Activated B cell treated with CpG ODN at 0.5 μM for 24 hours (primary cell): ENCODE measurements at regions not wholly inside any gene's neighbourhood (a gene's known extent, or its start where the extent isn't known, plus 50 kb on each side); places are given as distances from the start of the nearest gene placed in this dataset.

Experiments
- ATAC-seq: fragments of 200-7000 bp; cut with Tn5 transposase; one replicate; pipeline ENCODE4 v1.10.0; 2021; ENCODE audit warnings: low read depth, mild to moderate bottlenecking, moderate library complexity
- CTCF ChIA-PET: fragments of 350-600 bp; sonication (Branson Sonifier 250); formaldehyde crosslinking; loops from one replicate; lab custom pipeline; 2021; ENCODE audit warnings: antibody characterized with exemption; lab: Charles Lee
- POLR2A ChIA-PET: fragments of 350-600 bp; sonication (Branson Sonifier 250); formaldehyde crosslinking; loops from one replicate; lab custom pipeline; 2021; ENCODE audit warnings: antibody characterized with exemption; lab: Charles Lee
- DNase-seq: peaks from one replicate; pipeline ENCODE4 v3.0.0; 2022
- H3K27ac Mint-ChIP-seq: one replicate; pipeline ENCODE4 v1.8.0; 2020; ENCODE audit warnings: mixed read lengths
- H3K27me3 Mint-ChIP-seq: one replicate; pipeline ENCODE4 v1.8.0; 2021; ENCODE audit warnings: mixed read lengths
- H3K36me3 Mint-ChIP-seq: one replicate; pipeline ENCODE4 v1.8.0; 2021; ENCODE audit warnings: low read depth, mixed read lengths
- H3K4me1 Mint-ChIP-seq: one replicate; pipeline ENCODE4 v1.8.0; 2021; ENCODE audit warnings: mixed read lengths
- H3K4me3 Mint-ChIP-seq: one replicate; pipeline ENCODE4 v1.8.0; 2020; ENCODE audit warnings: mild to moderate bottlenecking, mixed read lengths
- H3K9me3 Mint-ChIP-seq: one replicate; pipeline ENCODE4 v1.8.0; 2020; ENCODE audit warnings: mixed read lengths
- intact Hi-C: fragments of 100-400 bp; cut with micrococcal nuclease; formaldehyde crosslinking; loops from one replicate; pipeline ENCODE4 v1.15.1; 2024
- TF ChIP-seq, protein P1 (sequence below): fragments of 200-600 bp; IDR thresholded peaks from one replicate; pipeline ENCODE4 v1.8.0; 2022; ENCODE audit warnings: antibody characterized with exemption, mild to moderate bottlenecking

DNA sequence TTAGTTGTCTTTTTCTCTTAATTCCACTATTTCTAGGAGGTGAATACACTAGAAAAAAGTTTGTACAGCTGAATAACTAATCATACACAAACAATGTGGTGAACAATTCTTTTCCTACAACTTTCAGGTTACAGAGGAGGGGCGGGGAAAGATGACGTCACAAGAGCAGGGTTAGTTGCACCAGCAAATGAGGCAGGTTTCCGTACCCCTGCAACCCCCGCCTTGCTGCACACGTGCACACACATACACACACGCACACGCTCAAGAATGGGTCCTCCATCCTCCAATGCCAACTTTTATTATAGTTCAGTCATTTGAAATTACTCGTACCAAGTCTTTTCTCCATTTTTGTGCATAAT is 122.8 kb downstream of the ARL4C start:
- ATAC-seq (no peak), DNase-seq (no peak)
- CTCF ChIA-PET, result no interaction called here
- intact Hi-C loops, result loop anchor here (5.0 kb wide), 1 partner anchor 108 kb away; no protein-coding TSS in a partner anchor
- no peak overlapping the region for H3K27ac Mint-ChIP-seq
- POLR2A ChIA-PET, result no interaction called here
- H3K4me3 Mint-ChIP-seq, result no peak overlapping the region
- TF ChIP-seq, protein P1, sequence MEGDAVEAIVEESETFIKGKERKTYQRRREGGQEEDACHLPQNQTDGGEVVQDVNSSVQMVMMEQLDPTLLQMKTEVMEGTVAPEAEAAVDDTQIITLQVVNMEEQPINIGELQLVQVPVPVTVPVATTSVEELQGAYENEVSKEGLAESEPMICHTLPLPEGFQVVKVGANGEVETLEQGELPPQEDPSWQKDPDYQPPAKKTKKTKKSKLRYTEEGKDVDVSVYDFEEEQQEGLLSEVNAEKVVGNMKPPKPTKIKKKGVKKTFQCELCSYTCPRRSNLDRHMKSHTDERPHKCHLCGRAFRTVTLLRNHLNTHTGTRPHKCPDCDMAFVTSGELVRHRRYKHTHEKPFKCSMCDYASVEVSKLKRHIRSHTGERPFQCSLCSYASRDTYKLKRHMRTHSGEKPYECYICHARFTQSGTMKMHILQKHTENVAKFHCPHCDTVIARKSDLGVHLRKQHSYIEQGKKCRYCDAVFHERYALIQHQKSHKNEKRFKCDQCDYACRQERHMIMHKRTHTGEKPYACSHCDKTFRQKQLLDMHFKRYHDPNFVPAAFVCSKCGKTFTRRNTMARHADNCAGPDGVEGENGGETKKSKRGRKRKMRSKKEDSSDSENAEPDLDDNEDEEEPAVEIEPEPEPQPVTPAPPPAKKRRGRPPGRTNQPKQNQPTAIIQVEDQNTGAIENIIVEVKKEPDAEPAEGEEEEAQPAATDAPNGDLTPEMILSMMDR, result no peak
- no peaks in the 10 kb centered on the region for H3K36me3 Mint-ChIP-seq
- peaks cover under 1% of the 10 kb centered on the region for H3K4me1 Mint-ChIP-seq
- no peaks in the 10 kb centered on the region for H3K9me3 Mint-ChIP-seq
- peaks cover 28% of the 10 kb centered on the region for H3K27me3 Mint-ChIP-seq

DNA sequence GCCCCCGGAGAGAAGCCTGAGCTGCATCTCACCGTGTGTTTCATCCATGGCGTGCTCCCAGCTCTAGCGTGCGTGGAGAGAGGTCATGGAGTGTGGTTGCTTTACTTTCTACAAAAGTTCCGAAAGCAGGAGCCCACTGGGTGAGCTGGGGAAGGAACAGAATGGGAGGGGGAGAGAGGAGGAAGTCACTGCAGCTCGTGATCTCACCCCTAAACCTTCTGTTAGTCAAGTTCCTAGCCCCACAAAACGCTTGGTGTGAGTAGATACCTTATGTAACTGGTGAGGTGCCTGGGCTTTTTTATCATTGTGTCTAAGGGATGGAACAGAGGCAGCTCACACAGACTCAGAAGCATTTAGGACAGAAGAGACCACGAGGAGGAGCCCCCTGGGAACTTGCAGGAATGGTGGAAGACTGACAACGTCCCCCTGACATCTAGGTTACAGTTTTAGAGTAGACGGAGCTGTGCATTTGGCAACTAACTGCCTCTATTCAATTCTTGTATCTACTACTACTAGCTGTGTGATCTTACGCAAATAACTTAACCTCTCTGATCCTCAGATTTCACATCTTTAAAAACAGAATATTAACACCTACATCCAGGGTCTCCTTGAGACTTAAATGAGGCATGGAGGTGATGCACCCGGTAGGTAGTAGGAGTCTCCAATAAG is 123.3 kb downstream of the ARL4C start:
- Mint-ChIP-seq H3K27me3 (peaks cover 25% of the 10 kb centered on the region), H3K4me3 (no peak overlapping the region), H3K27ac (no peak overlapping the region), H3K36me3 (no peaks in the 10 kb centered on the region), H3K4me1 (peaks cover 5% of the 10 kb centered on the region), H3K9me3 (no peaks in the 10 kb centered on the region)
- CTCF ChIA-PET, result no interaction called here
- ATAC-seq (no peak), DNase-seq (no peak)
- POLR2A ChIA-PET, result no interaction called here
- intact Hi-C loops, result loop anchor here (5.0 kb wide), 1 partner anchor 109 kb away; no protein-coding TSS in a partner anchor
- TF ChIP-seq, protein P1, result no peak

DNA sequence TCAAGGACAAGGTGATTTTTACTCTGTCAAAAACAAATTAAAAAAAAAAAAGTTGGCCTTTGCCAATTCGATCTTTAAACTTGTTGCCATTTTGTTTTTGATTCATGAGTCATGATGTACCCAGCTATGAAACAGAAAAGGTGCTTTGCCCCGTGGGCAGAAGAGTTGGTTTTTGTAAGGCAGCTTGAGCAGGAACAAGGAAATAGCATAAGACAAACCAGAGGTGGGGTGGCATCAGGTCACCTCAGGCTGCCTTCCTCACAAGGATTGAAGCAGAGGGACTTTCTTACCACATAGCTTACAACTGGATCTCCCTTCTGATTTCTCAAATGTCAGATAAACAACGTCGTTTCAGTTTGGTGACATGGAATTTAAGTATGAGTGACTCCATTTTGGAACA is 123.8 kb downstream of the ARL4C start:
- no peak for DNase-seq
- no peak overlapping the region for H3K4me3 Mint-ChIP-seq
- TF ChIP-seq, protein P1, result no peak
- POLR2A ChIA-PET, result no interaction called here
- H3K27ac Mint-ChIP-seq, result no peak overlapping the region
- CTCF ChIA-PET, result no interaction called here
- no peaks in the 10 kb centered on the region for H3K9me3 Mint-ChIP-seq
- no peak for ATAC-seq
- H3K4me1 Mint-ChIP-seq, result peaks cover 11% of the 10 kb centered on the region
- intact Hi-C loops, result loop anchor here (5.0 kb wide), 1 partner anchor 109 kb away; no protein-coding TSS in a partner anchor
- H3K36me3 Mint-ChIP-seq, result no peaks in the 10 kb centered on the region
- H3K27me3 Mint-ChIP-seq, result peaks cover 23% of the 10 kb centered on the region

DNA sequence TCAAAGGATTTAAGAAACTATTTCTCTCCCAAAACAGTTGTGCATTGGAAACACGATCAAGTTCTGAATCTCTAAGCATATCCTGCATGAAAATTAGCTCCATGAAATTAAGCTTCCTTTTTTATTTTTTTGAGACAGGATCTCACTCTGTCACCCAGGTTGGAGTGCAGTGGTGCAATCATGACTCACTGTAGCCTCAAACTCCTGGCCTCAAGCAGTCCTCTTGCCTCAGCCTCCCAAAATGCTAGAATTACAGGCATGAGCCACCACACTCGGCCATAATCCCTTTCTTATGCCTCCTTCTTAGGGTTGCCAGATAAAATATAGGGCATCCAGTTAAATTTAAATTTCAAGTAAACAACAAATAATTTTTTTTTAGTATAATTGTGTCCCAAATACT is 124.4 kb downstream of the ARL4C start:
- no peak for ATAC-seq
- POLR2A ChIA-PET, result no interaction called here
- CTCF ChIA-PET, result no interaction called here
- Mint-ChIP-seq H3K36me3 (no peaks in the 10 kb centered on the region), H3K4me1 (peaks cover 12% of the 10 kb centered on the region), H3K9me3 (no peaks in the 10 kb centered on the region), H3K27ac (no peak overlapping the region), H3K27me3 (peaks cover 18% of the 10 kb centered on the region), H3K4me3 (no peak overlapping the region)
- DNase-seq, result no peak
- TF ChIP-seq, protein P1, result no peak
- intact Hi-C loops, result loop anchor here (5.0 kb wide), 1 partner anchor 110 kb away; no protein-coding TSS in a partner anchor

DNA sequence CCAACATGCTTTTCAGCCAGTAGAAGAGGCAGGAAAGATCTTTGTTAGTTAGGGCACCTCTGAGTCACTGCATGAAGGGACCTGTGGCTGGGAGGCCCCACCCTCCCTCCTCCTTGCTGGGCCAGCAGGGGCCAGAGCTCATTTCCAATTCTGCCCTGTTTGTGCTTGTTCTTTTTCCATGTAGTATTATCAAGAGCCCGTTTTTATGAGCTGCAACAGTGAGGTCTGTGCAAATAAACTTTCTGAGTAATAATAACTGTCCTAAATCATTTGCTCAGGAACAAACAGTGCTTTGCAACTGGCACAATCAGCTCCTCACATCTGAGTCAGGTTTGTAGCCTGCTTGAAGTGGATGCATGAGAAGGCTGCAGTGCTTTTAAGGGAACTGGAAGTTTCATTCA is 128.0 kb downstream of the ARL4C start:
- no peaks in the 10 kb centered on the region for H3K36me3 Mint-ChIP-seq
- peaks cover 14% of the 10 kb centered on the region for H3K27me3 Mint-ChIP-seq
- TF ChIP-seq, protein P1, result no peak
- CTCF ChIA-PET, result interaction anchor here (1.0 to 1.1 kb wide), 2 partner anchors 115 to 179 kb away, joined by 3 read pairs; no protein-coding TSS in a partner anchor
- ATAC-seq (no peak), DNase-seq (no peak)
- no peak overlapping the region for H3K27ac Mint-ChIP-seq
- H3K4me1 Mint-ChIP-seq, result peaks cover 13% of the 10 kb centered on the region
- intact Hi-C loops, result loop anchor here (5.0 kb wide), 1 partner anchor 37 kb away; no protein-coding TSS in a partner anchor
- H3K9me3 Mint-ChIP-seq, result no peaks in the 10 kb centered on the region
- POLR2A ChIA-PET, result no interaction called here
- H3K4me3 Mint-ChIP-seq, result no peak overlapping the region
